Fibroblast of peridontal ligament (primary cell): ENCODE measurements at regions not wholly inside any gene's neighbourhood (a gene's known extent, or its start where the extent isn't known, plus 50 kb on each side); places are given as distances from the start of the nearest gene placed in this dataset.
A peak's percentile ranks its signal among the peaks of the same experiment; 100 is the strongest.
"Not testable (repeated sequence)": the region's sequence is repeated elsewhere in the genome, so short reads cannot be mapped to it uniquely, and the experiment has no call there.

ENCODE experiments used
- DNase-seq: peaks from one replicate; pipeline ENCODE4 v3.0.0-alpha.2; 2010; ENCODE audit errors: extremely low read depth

DNA sequence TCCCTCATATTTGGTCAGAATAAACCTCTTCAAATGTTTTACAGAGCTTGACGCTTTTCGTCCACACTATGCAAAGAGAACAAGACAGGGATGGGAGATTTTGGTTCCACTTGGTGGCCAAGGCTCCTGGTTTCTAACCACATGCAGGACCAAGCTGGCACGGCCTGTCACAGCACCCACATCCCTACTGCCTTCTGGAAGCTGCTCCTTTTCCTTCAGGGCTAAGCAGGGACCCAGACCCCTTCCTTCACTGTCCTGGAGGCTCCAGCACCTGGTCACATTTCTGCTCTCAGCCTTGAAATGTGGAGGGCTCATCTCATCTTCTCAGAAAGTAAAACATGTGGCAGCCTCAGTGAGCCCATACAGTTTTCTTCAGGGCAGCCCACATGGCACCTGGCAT, 50.4 kb upstream of the ARHGEF7 start:
- no peak for DNase-seq

DNA sequence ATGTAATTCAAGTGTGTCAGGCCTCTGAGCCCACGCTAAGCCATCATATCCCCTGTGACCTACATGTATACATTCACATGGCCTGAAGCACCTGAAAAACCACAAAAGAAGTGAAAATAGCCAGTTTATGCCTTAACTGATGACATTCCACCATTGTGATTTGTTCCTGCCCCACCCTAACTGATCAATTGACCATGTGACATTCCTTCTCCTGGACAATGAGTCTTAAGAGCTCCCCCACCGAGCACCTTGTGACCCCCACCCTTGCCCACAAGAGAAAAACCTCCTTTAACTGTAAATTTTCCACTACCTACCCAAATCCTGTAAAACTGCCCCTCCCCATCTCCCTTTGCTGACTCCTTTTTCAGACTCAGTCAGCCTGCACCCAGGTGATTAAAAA, 52.1 kb upstream of the ARHGEF7 start:
- no peak for DNase-seq

- DNase-seq: no peak
Observed at GRCh38 chr13:111062305-111062704, 52.8 kb upstream of the ARHGEF7 start.

GRCh38 chr13:111061358-111062045, 53.6 kb upstream of the ARHGEF7 start:
- DNase-seq: no peak

- no peak for DNase-seq
Observed at GRCh38 chr13:111060237-111060919, 54.7 kb upstream of the ARHGEF7 start.

DNA sequence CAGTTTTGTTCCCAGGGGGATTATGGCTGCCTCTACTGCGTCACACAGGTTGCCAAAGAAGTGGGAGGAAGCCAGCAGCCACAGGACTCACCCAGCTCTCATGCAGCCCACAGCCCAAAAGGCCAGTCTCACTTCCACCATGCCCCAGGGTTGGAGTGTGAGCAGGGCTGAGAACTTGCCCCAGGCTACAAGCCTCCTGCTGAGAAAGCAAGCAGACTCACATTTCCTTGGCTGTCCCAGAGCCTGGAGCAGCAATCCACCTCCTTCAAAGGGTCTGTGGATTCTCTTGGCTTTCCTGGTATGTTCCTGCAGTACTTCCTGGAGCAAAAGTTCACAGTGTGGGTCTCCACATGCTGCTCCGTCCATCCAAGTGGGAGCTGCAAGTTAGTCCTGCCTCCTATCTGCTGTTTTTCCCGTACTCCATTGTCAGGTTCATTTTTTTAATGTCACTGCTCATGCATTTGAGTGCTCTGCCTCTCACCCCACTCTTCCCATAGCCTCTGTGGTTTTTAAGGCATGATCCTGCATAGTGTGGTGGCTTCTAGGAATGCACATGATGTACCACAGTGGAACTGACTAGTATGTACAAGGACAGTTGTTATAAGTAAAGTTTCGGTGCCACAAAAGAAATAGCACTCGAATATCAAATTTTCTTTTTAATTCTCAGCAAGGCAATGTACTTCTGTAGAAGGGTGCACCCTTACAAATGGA, 56.2 kb upstream of the ARHGEF7 start:
- DNase-seq: no peak

GRCh38 chr13:111058339-111058738, 56.8 kb upstream of the ARHGEF7 start:
- not testable (repeated sequence) for DNase-seq

- not testable (repeated sequence) for DNase-seq
Observed at GRCh38 chr13:111051726-111052232, 63.3 kb upstream of the ARHGEF7 start.

DNA sequence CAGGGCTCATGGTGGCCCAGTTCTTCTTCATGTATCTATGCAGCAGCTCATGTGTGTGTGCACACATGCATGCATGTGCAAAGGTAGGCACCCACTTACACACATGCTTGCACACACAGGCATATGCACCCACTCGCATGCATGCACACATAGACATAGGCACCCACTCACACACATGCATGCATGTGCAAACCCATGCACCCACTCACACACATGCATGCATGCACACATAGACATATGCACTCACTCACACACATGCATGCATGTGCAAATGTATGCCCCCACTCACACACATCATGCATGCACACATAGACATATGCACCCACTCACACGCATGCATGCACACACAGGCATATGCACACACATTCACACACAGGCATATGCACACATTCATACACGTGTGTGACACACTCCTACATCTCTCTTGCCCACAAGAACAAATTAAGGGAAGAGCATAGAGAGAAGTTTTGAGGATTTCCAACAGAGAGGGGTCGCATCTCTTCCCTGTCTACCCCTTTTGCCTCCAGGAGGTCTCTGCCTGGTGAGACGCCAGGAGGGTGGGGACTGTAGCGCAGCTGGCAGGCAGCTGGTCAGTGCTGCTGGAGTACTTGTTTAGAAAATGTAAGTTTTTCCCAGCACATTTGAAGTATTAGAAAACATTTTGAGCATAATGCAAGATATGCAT, 63.9 kb upstream of the ARHGEF7 start:
- DNase-seq: no peak

- no peak for DNase-seq
Observed at GRCh38 chr13:111050539-111050879, 64.6 kb upstream of the ARHGEF7 start.

DNA sequence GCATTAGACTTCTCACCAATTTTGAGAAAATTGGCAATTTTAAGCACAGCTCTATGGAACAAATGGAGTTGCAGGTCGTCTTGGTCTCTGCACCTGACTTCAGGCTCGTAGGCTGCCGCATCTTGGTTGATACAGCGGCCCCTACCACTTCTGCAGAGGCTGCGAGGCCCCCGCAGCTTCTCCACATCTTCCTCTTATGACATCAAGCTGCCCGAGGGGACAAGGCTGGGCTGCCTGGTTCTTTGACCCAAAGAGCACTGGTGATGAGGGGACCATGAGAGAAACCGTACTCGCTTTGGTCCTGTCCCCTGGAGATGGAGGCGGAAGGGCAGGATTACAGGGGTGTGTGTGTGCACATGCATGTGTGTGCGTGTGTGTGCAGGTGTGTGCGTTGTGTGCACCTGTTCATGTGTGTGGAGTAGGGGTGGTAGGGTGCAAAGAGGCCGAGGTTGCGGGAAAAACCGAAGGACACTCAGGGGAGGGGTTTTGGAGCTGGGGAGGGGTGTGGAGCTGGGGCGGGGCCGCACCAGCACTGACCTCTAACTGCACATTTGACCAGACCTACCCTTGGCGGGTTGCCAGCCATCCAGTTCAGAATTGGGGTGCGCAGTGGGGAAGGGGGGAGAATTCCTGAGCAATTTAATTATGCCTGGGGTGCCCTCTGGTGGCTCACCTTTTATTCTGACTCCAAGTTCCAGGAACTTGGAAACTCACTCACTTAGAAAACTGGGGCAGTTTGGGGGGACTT, 65.1 kb upstream of the ARHGEF7 start:
- peak; percentile 42 for DNase-seq

GRCh38 chr13:111048387-111048786, 66.7 kb upstream of the ARHGEF7 start:
- DNase-seq: no peak

- DNase-seq: no peak
Observed at GRCh38 chr13:111047326-111047725, 67.8 kb upstream of the ARHGEF7 start.

DNA sequence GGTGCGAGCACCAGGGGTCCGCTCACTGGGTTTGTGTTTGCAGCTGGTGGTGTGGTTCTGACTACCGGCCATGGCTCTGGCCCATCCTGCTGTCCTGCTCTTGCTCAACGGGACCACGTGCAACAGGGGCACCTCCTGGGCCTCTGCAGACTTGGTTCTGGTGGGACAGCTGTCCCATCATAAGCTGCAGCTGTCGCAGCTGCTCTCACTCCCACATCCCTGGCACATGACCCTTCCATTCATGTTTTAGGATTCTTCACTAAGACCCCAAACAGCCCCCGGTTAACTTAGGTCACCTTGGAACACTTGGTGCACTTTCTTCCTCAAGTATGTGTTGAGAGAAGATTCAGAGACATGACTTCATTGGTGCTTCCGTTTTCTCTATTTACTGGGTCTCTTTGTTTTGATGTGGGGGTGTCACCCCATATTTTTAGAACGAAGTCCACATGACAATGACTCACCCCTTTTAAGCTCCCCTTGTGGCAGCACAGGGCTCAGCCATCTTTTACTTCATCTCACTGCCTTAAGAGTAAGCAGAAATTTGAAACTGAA, 68.4 kb upstream of the ARHGEF7 start:
- peak; percentile 43 for DNase-seq

GRCh38 chr13:111045170-111045569, 69.9 kb upstream of the ARHGEF7 start:
- no peak for DNase-seq

DNA sequence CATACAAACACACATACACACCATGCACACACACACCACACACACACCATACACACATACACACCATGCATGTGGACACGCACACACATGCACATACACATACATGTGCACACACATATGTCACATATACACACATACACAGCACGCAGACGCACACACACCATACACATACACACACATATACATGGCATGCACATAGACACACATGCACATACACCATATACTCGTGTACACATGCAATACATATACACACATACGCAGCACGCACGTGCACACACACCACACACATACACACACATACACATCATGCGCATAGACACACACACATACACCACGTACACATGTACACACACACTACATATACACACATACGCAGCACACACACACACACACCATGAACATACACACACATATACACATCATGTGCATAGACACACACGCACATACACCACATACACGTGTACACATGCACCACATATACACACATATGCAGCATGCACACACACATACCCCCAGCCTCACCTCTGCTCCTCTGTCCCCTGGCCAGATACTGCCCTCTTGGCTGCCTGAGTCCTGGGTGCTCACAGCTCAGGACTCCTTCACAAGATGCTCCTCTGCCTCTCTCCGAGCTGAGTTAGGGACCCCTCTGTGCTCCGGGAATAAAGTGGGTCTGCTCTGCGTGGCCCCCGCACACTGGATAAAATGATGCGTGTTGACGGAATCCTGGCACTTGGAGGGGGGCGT, 70.9 kb upstream of the ARHGEF7 start:
- no peak for DNase-seq

- DNase-seq: no peak
Observed at GRCh38 chr13:111043575-111043982, 71.5 kb upstream of the ARHGEF7 start.

- no peak for DNase-seq
Observed at GRCh38 chr13:111042661-111043226, 72.4 kb upstream of the ARHGEF7 start.

GRCh38 chr13:111040830-111041229, 74.3 kb upstream of the ARHGEF7 start:
- DNase-seq: no peak

- no peak for DNase-seq
Observed at GRCh38 chr13:111039735-111040134, 75.4 kb upstream of the ARHGEF7 start.
